ENCODE measurements at regions not wholly inside any gene's neighbourhood (a gene's known extent, or its start where the extent isn't known, plus 50 kb on each side); places are given as distances from the start of the nearest gene placed in this dataset.

- no peak overlapping the region for H3K27ac Mint-ChIP-seq
- H3K4me3 Mint-ChIP-seq: no peak overlapping the region
- no peak for DNase-seq
- no peaks in the 10 kb centered on the region for H3K9me3 Mint-ChIP-seq
- no peaks in the 10 kb centered on the region for H3K36me3 Mint-ChIP-seq
- peaks cover 3 to 6% (median 3%) of the 10 kb centered on the region in 3 donors for H3K27me3 Mint-ChIP-seq (ENCODE audit: low read depth in 3 of 3)
- H3K4me1 Mint-ChIP-seq: no peaks in the 10 kb centered on the region
Measured at GRCh38 chr18:35770376-35771014, 189.0 kb downstream of the GALNT1 start.

GRCh38 chr18:35771172-35771571 lies 189.6 kb downstream of the GALNT1 start:
- Mint-ChIP-seq H3K36me3 (no peaks in the 10 kb centered on the region), H3K27ac (no peak overlapping the region), H3K9me3 (no peaks in the 10 kb centered on the region), H3K4me1 (no peaks in the 10 kb centered on the region), H3K4me3 (no peak overlapping the region), H3K27me3 (ENCODE audit: low read depth in 3 of 3) (peaks cover 3 to 6% (median 3%) of the 10 kb centered on the region in 3 donors)
- DNase-seq: no peak

- H3K27me3 Mint-ChIP-seq (ENCODE audit: low read depth in 3 of 3): peaks cover 0 to 6% (median 5%) of the 10 kb centered on the region in 3 donors
- H3K4me1 Mint-ChIP-seq: no peaks in the 10 kb centered on the region
- no peaks in the 10 kb centered on the region for H3K36me3 Mint-ChIP-seq
- H3K9me3 Mint-ChIP-seq: peaks cover 0 to 2% (median 0%) of the 10 kb centered on the region in 6 donors
- no peak for DNase-seq
- H3K4me3 Mint-ChIP-seq: no peak overlapping the region
- H3K27ac Mint-ChIP-seq: no peak overlapping the region
Measured at GRCh38 chr18:35775887-35776286, 194.3 kb downstream of the GALNT1 start.

GRCh38 chr18:35776473-35776872 lies 194.9 kb downstream of the GALNT1 start:
- Mint-ChIP-seq H3K36me3 (no peaks in the 10 kb centered on the region), H3K27me3 (ENCODE audit: low read depth in 3 of 3) (peaks cover 0 to 6% (median 5%) of the 10 kb centered on the region in 3 donors), H3K27ac (no peak overlapping the region), H3K4me1 (no peaks in the 10 kb centered on the region), H3K9me3 (peaks cover 0 to 2% (median 0%) of the 10 kb centered on the region in 6 donors), H3K4me3 (no peak overlapping the region)
- DNase-seq: no peak

GRCh38 chr18:35777039-35777438 lies 195.4 kb upstream of the RMP24 start:
- Mint-ChIP-seq H3K27me3 (ENCODE audit: low read depth in 3 of 3) (peaks cover 0 to 6% (median 5%) of the 10 kb centered on the region in 3 donors), H3K4me1 (no peaks in the 10 kb centered on the region), H3K4me3 (no peak overlapping the region), H3K27ac (no peak overlapping the region), H3K36me3 (no peaks in the 10 kb centered on the region), H3K9me3 (peaks cover 0 to 2% (median 0%) of the 10 kb centered on the region in 6 donors)
- DNase-seq: no peak

- no peaks in the 10 kb centered on the region for H3K36me3 Mint-ChIP-seq
- H3K4me3 Mint-ChIP-seq: no peak overlapping the region
- no peak for DNase-seq
- H3K4me1 Mint-ChIP-seq: no peaks in the 10 kb centered on the region
- no peak overlapping the region for H3K27ac Mint-ChIP-seq
- peaks cover 0 to 9% (median 5%) of the 10 kb centered on the region in 3 donors for H3K27me3 Mint-ChIP-seq (ENCODE audit: low read depth in 3 of 3)
- H3K9me3 Mint-ChIP-seq: peaks cover 0 to 2% (median 0%) of the 10 kb centered on the region in 6 donors
Measured at GRCh38 chr18:35778850-35779627, 193.4 kb upstream of the RMP24 start.

- H3K27ac Mint-ChIP-seq: no peak overlapping the region
- no peak for DNase-seq
- no peaks in the 10 kb centered on the region for H3K36me3 Mint-ChIP-seq
- H3K27me3 Mint-ChIP-seq (ENCODE audit: low read depth in 3 of 3): peaks cover 0 to 9% (median 5%) of the 10 kb centered on the region in 3 donors
- no peaks in the 10 kb centered on the region for H3K4me1 Mint-ChIP-seq
- no peak overlapping the region for H3K4me3 Mint-ChIP-seq
- peaks cover 0 to 2% (median 0%) of the 10 kb centered on the region in 6 donors for H3K9me3 Mint-ChIP-seq
Measured at GRCh38 chr18:35780937-35781336, 191.5 kb upstream of the RMP24 start.

GRCh38 chr18:35782926-35783325 lies 189.6 kb upstream of the RMP24 start:
- Mint-ChIP-seq H3K9me3 (no peaks in the 10 kb centered on the region), H3K36me3 (no peaks in the 10 kb centered on the region), H3K27ac (no peak overlapping the region), H3K4me3 (no peak overlapping the region), H3K27me3 (ENCODE audit: low read depth in 3 of 3) (peaks cover 0 to 5% (median 4%) of the 10 kb centered on the region in 3 donors), H3K4me1 (no peaks in the 10 kb centered on the region)
- DNase-seq: no peak

- DNase-seq: no peak
- Mint-ChIP-seq H3K4me3 (no peak overlapping the region), H3K36me3 (no peaks in the 10 kb centered on the region), H3K27ac (no peak overlapping the region), H3K27me3 (ENCODE audit: low read depth in 3 of 3) (peaks cover 0 to 10% (median 2%) of the 10 kb centered on the region in 3 donors), H3K9me3 (peaks cover 0 to 2% (median 0%) of the 10 kb centered on the region in 6 donors), H3K4me1 (no peaks in the 10 kb centered on the region)
Measured at GRCh38 chr18:35786365-35787042, 186.0 kb upstream of the RMP24 start.

GRCh38 chr18:35789543-35789942 lies 182.9 kb upstream of the RMP24 start:
- H3K27ac Mint-ChIP-seq: no peak overlapping the region
- H3K27me3 Mint-ChIP-seq (ENCODE audit: low read depth in 3 of 3): peaks cover 2 to 6% (median 4%) of the 10 kb centered on the region in 3 donors
- no peaks in the 10 kb centered on the region for H3K4me1 Mint-ChIP-seq
- DNase-seq: no peak
- H3K9me3 Mint-ChIP-seq: peaks cover 0 to 2% (median 0%) of the 10 kb centered on the region in 6 donors
- H3K4me3 Mint-ChIP-seq: no peak overlapping the region
- no peaks in the 10 kb centered on the region for H3K36me3 Mint-ChIP-seq

GRCh38 chr18:35797948-35798347 lies 174.5 kb upstream of the RMP24 start:
- H3K27me3 Mint-ChIP-seq (ENCODE audit: low read depth in 3 of 3): peaks cover 2 to 10% (median 6%) of the 10 kb centered on the region in 3 donors
- H3K4me1 Mint-ChIP-seq: no peaks in the 10 kb centered on the region
- H3K36me3 Mint-ChIP-seq: no peaks in the 10 kb centered on the region
- DNase-seq: no peak
- no peaks in the 10 kb centered on the region for H3K9me3 Mint-ChIP-seq
- H3K4me3 Mint-ChIP-seq: no peak overlapping the region
- no peak overlapping the region for H3K27ac Mint-ChIP-seq

- Mint-ChIP-seq H3K4me1 (peaks cover 0 to 6% of the 10 kb centered on the region in 2 donors), H3K27me3 (ENCODE audit: low read depth in 3 of 3) (peaks cover 0 to 11% (median 5%) of the 10 kb centered on the region in 3 donors), H3K36me3 (no peaks in the 10 kb centered on the region), H3K9me3 (no peaks in the 10 kb centered on the region), H3K27ac (no peak overlapping the region), H3K4me3 (no peak overlapping the region)
- DNase-seq: no peak
Measured at GRCh38 chr18:35803551-35803950, 168.9 kb upstream of the RMP24 start.

GRCh38 chr18:35804377-35804776 lies 168.1 kb upstream of the RMP24 start:
- Mint-ChIP-seq H3K27ac (no peak overlapping the region), H3K9me3 (no peaks in the 10 kb centered on the region), H3K27me3 (ENCODE audit: low read depth in 3 of 3) (peaks cover 0 to 11% (median 7%) of the 10 kb centered on the region in 3 donors), H3K36me3 (no peaks in the 10 kb centered on the region), H3K4me1 (peaks cover 5 to 14% of the 10 kb centered on the region in 2 donors), H3K4me3 (no peak overlapping the region)
- no peak for DNase-seq

GRCh38 chr18:35807811-35808335 lies 164.6 kb upstream of the RMP24 start:
- no peak for DNase-seq
- H3K4me1 Mint-ChIP-seq: peaks cover 13 to 38% of the 10 kb centered on the region in 2 donors
- no peaks in the 10 kb centered on the region for H3K36me3 Mint-ChIP-seq
- H3K27ac Mint-ChIP-seq: no peak overlapping the region
- peaks cover 4 to 8% (median 7%) of the 10 kb centered on the region in 3 donors for H3K27me3 Mint-ChIP-seq (ENCODE audit: low read depth in 3 of 3)
- H3K4me3 Mint-ChIP-seq: no peak overlapping the region
- peaks cover 0 to 1% (median 0%) of the 10 kb centered on the region in 6 donors for H3K9me3 Mint-ChIP-seq

All from immature natural killer cell (primary cell).